Peyer's patch (tissue), 4 donors: ENCODE measurements at regions not wholly inside any gene's neighbourhood (a gene's known extent, or its start where the extent isn't known, plus 50 kb on each side); places are given as distances from the start of the nearest gene placed in this dataset.

Experiments
- POLR2A ChIP-seq, 2 donors: fragments of 450-650 bp; IDR thresholded peaks; one replicate each; pipeline ENCODE4 v1.5.1; 2017; ENCODE audit warnings: antibody characterized with exemption in 2 of 2, mild to moderate bottlenecking in 2 of 2, moderate library complexity in 2 of 2
- TF ChIP-seq, protein P1 (sequence below), 6 experiments: fragments of 450-650 bp in 4 of 6; fragments of 200-600 bp in 2 of 6; sonication (generic) in 1 of 6; IDR thresholded peaks; one replicate each; pipeline ENCODE4 v1.5.1; 2017 to 2019; ENCODE audit warnings: antibody characterized with exemption in 6 of 6, mild to moderate bottlenecking in 3 of 6, moderate library complexity in 1 of 6

DNA sequence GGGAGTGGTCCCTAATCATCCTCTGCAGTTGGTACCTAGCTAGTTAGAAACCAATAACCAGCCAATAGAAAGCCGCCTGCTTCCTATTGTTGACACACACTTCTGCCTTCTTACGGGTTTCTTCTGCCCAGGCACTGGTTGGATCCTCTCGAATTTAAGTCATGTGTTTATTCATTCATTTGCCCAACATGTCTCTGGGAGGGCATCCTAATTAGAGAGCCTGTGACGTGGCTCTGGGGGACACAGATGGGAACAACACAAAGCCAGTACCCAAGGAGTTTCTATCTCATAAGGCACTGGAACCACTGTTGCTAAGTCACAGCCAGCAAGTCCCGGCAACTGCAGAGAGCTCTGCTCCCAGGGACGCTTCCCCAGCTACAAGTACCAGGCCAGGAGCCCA, 300.7 kb upstream of the TNRC6C start:
- TF ChIP-seq, protein P1, sequence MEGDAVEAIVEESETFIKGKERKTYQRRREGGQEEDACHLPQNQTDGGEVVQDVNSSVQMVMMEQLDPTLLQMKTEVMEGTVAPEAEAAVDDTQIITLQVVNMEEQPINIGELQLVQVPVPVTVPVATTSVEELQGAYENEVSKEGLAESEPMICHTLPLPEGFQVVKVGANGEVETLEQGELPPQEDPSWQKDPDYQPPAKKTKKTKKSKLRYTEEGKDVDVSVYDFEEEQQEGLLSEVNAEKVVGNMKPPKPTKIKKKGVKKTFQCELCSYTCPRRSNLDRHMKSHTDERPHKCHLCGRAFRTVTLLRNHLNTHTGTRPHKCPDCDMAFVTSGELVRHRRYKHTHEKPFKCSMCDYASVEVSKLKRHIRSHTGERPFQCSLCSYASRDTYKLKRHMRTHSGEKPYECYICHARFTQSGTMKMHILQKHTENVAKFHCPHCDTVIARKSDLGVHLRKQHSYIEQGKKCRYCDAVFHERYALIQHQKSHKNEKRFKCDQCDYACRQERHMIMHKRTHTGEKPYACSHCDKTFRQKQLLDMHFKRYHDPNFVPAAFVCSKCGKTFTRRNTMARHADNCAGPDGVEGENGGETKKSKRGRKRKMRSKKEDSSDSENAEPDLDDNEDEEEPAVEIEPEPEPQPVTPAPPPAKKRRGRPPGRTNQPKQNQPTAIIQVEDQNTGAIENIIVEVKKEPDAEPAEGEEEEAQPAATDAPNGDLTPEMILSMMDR (IDR thresholded peaks at IDR 0.05): no peak
- TF ChIP-seq POLR2A (IDR thresholded peaks at IDR 0.05): no peak
